SK-N-MC (cell line): ENCODE measurements at regions not wholly inside any gene's neighbourhood (a gene's known extent, or its start where the extent isn't known, plus 50 kb on each side); places are given as distances from the start of the nearest gene placed in this dataset.

ENCODE experiments used
- EZH2 ChIP-seq: fragments of 200-600 bp; sonication (generic); IDR thresholded peaks from one replicate; pipeline ENCODE4 v1.6.1; 2017; ENCODE audit warnings: antibody characterized with exemption
- POLR2AphosphoS5 ChIP-seq: IDR thresholded peaks from 2 replicates; pipeline ENCODE4 v1.6.1; 2012; ENCODE audit warnings: mild to moderate bottlenecking, low read depth, low read length, borderline replicate concordance

DNA sequence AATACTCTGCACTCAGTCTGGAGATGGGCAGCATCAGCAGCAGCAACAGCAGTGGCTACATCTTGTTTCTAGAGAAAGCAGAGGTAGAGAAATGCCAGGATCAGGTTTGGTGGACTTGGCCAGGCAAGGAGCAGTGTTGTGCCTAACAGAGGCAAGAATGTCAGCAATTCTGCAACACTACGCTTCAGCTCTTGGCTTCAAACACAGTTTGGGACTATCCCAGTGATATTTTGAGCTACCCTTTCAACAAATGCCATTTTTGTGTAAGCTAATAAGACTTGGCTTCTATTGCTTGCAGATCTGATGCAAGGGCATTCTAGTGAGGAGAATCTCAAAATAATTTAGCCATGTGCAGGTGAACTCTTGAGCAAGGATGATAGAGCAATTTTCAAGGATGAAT is 271.3 kb downstream of the PCDH20 start:
- TF ChIP-seq EZH2, result no peak
- TF ChIP-seq POLR2AphosphoS5, result no peak
